ENCODE measurements at regions not wholly inside any gene's neighbourhood (a gene's known extent, or its start where the extent isn't known, plus 50 kb on each side); places are given as distances from the start of the nearest gene placed in this dataset.

DNA sequence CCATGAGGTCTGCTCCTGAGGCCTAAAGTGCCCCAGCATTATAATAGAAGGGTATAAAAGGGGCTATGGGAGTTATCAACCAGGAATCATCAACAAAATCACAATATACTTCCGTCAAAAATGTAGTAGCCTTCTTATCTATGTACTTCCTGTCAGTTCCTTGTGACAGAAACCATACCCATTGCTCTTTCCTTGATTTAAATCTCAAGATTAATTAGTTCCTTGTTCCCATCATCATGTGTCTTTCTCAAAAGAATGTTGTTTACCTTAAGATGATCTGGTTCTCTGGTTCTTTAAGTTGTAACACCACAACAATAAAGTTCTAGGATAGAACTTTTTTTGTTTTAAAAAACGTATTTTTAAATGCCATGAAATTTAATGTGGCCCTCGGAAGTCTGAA is 833.3 kb downstream of the LTN1 start:
- no peaks in the 10 kb centered on the region for H3K27me3 ChIP-seq
- no peak overlapping the region for H3K27ac ChIP-seq
- intact Hi-C loops (cut with DNase I): no loop called here
- H3K4me3 ChIP-seq: no peak overlapping the region
- TF ChIP-seq, protein P1, sequence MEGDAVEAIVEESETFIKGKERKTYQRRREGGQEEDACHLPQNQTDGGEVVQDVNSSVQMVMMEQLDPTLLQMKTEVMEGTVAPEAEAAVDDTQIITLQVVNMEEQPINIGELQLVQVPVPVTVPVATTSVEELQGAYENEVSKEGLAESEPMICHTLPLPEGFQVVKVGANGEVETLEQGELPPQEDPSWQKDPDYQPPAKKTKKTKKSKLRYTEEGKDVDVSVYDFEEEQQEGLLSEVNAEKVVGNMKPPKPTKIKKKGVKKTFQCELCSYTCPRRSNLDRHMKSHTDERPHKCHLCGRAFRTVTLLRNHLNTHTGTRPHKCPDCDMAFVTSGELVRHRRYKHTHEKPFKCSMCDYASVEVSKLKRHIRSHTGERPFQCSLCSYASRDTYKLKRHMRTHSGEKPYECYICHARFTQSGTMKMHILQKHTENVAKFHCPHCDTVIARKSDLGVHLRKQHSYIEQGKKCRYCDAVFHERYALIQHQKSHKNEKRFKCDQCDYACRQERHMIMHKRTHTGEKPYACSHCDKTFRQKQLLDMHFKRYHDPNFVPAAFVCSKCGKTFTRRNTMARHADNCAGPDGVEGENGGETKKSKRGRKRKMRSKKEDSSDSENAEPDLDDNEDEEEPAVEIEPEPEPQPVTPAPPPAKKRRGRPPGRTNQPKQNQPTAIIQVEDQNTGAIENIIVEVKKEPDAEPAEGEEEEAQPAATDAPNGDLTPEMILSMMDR (IDR thresholded peaks at IDR 0.05): no peak
- H3K4me1 ChIP-seq: no peaks in the 10 kb centered on the region
- no peak for DNase-seq (ENCODE audit: low spot score in 2 of 2)
- no peaks in the 10 kb centered on the region for H3K36me3 ChIP-seq
- H3K9me3 ChIP-seq: no peaks in the 10 kb centered on the region

DNA sequence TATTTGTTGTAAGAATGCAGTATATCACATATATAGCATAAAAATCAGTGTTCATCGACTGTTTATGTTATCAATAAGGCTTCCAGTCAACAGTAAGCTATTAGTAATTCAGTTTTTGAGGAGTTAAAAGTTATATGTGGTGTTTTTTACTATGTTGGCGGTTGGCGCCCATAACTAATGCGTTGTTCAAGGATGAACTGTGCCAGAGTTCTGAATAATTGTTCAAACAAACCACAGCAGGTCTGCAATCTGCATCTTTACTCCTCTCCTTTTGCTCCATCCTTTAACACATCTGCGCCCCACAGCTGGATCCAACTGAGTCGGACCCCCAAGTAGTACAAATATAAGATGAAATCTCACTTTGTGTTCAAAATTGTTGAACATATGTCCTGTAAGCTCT is 836.1 kb downstream of the LTN1 start:
- no peak overlapping the region for H3K27ac ChIP-seq
- no peak overlapping the region for H3K4me3 ChIP-seq
- H3K4me1 ChIP-seq: no peaks in the 10 kb centered on the region
- DNase-seq (ENCODE audit: low spot score in 2 of 2): no peak
- H3K27me3 ChIP-seq: no peaks in the 10 kb centered on the region
- no peaks in the 10 kb centered on the region for H3K36me3 ChIP-seq
- intact Hi-C loops (cut with DNase I): no loop called here
- TF ChIP-seq, protein P1 (IDR thresholded peaks at IDR 0.05): no peak
- no peaks in the 10 kb centered on the region for H3K9me3 ChIP-seq

- Histone ChIP-seq H3K36me3 (no peaks in the 10 kb centered on the region), H3K4me3 (no peak overlapping the region), H3K27ac (no peak overlapping the region), H3K9me3 (no peaks in the 10 kb centered on the region), H3K4me1 (no peaks in the 10 kb centered on the region), H3K27me3 (no peaks in the 10 kb centered on the region)
- TF ChIP-seq, protein P1 (IDR thresholded peaks at IDR 0.05): no peak
- intact Hi-C loops (cut with DNase I): no loop called here
- no peak for DNase-seq (ENCODE audit: low spot score in 2 of 2)
Measured at GRCh38 chr21:28154121-28154520, 838.6 kb downstream of the LTN1 start.

DNA sequence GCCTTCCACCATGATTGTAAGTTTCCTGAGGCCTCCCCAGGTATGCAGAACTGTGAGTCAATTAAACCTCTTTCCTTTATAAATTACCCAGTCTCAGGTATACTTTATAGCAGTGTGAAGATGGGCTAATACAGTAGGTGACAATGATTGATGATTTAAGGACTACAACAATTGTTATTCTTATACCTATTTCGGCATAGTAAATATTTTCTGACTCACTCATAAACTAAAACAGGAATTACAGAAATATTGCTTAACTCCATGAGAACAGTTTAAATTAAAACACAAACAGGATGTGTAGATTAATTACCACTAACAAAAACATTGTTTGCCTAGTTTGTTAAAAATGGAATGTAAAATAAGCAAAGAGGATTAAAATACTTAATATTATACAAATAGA is 839.9 kb downstream of the LTN1 start:
- TF ChIP-seq, protein P1 (IDR thresholded peaks at IDR 0.05): no peak
- Histone ChIP-seq H3K27me3 (no peaks in the 10 kb centered on the region), H3K4me3 (no peak overlapping the region), H3K4me1 (no peaks in the 10 kb centered on the region), H3K27ac (no peak overlapping the region), H3K9me3 (no peaks in the 10 kb centered on the region), H3K36me3 (no peaks in the 10 kb centered on the region)
- no peak for DNase-seq (ENCODE audit: low spot score in 2 of 2)
- intact Hi-C loops (cut with DNase I): no loop called here

- no peak for DNase-seq (ENCODE audit: low spot score in 2 of 2)
- TF ChIP-seq, protein P1 (IDR thresholded peaks at IDR 0.05): no peak
- no peak overlapping the region for H3K27ac ChIP-seq
- no peaks in the 10 kb centered on the region for H3K9me3 ChIP-seq
- no peaks in the 10 kb centered on the region for H3K36me3 ChIP-seq
- no peaks in the 10 kb centered on the region for H3K27me3 ChIP-seq
- intact Hi-C loops (cut with DNase I): no loop called here
- no peak overlapping the region for H3K4me3 ChIP-seq
- H3K4me1 ChIP-seq: no peaks in the 10 kb centered on the region
Measured at GRCh38 chr21:28151758-28152157, 840.9 kb downstream of the LTN1 start.

DNA sequence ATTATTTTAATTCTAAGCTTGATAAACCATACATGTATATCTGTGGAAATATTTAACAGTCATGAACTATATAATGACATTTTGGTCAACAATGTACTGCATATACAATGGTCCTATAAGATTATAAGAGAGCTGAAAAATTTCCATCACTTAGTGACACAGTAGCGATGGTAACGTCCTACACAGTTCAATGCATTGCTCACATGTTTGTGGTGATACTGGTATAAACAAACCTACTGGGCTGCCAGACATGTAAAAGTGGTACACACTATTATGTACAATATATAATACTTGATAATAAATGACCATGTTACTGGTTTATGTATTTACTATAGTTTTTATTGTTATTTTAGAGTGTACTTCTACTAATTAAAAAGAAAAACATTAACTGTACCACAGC is 841.9 kb downstream of the LTN1 start:
- no peaks in the 10 kb centered on the region for H3K4me1 ChIP-seq
- intact Hi-C loops (cut with DNase I): no loop called here
- TF ChIP-seq, protein P1 (IDR thresholded peaks at IDR 0.05): no peak
- no peaks in the 10 kb centered on the region for H3K27me3 ChIP-seq
- no peak for DNase-seq (ENCODE audit: low spot score in 2 of 2)
- no peaks in the 10 kb centered on the region for H3K36me3 ChIP-seq
- no peak overlapping the region for H3K27ac ChIP-seq
- no peaks in the 10 kb centered on the region for H3K9me3 ChIP-seq
- H3K4me3 ChIP-seq: no peak overlapping the region
